ENCODE measurements at regions not wholly inside any gene's neighbourhood (a gene's known extent, or its start where the extent isn't known, plus 50 kb on each side); places are given as distances from the start of the nearest gene placed in this dataset.

DNA sequence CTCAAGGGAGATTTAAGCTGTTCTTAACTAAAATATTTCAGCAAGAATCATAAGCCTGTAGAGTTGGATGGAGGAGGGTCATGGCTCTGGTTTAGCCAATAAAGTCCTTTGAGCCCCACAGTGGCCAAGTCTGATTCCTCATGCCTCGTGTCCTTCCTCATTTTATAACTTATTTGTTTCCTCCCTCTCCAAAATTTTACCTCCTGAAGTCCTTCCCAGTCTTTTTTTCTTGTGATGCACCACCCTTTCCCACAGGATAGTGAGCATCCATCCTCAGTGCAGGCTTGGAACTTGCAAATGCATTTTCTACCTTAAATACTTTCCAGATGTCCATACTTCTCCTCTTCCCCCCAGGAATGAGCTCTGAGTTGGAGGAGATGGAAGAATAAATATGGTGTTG, 162.7 kb upstream of the AGTR1 start:
- Histone ChIP-seq H3K27me3 (no peaks in the 10 kb centered on the region), H3K27ac (no peak overlapping the region), H3K9me3 (no peaks in the 10 kb centered on the region), H3K4me3 (no peak overlapping the region), H3K4me1 (no peaks in the 10 kb centered on the region), H3K36me3 (ENCODE audit: low read depth, missing control alignments) (no peaks in the 10 kb centered on the region)
- TF ChIP-seq POLR2A (IDR thresholded peaks at IDR 0.05) (no peak), CTCF (IDR thresholded peaks at IDR 0.05) (no peak)
- 73 to 86% methylated on average over 1 of the region's 1 CpG for WGBS, 2 donors
- no peak for DNase-seq
- intact Hi-C loops (cut with DNase I; ENCODE audit: low total_unique reads), result no loop called here

DNA sequence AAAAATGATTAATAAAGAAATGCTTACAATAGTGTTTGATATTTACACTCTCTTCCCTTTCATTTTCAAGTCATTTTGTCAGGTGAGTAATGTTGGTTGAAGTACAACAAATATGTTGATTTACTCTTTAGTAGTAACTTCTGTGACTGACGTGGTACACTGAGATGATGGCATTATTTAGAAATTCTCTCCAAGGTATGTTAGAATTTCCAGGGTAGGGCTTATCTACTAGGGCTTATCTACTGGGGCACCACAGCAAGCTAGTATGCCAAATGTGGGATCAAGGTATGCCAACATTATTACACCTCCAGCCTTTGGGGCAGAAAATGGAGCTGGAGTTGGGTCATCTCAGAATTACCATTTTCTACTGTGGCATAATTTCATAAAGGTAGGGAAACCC, 157.4 kb upstream of the AGTR1 start:
- intact Hi-C loops (cut with DNase I; ENCODE audit: low total_unique reads), result no loop called here
- Histone ChIP-seq H3K27ac (no peak overlapping the region), H3K4me1 (no peaks in the 10 kb centered on the region), H3K36me3 (ENCODE audit: low read depth, missing control alignments) (no peaks in the 10 kb centered on the region), H3K27me3 (no peaks in the 10 kb centered on the region), H3K9me3 (no peaks in the 10 kb centered on the region), H3K4me3 (no peak overlapping the region)
- WGBS, 2 donors, result 83 to 97% methylated on average over 1 of the region's 1 CpG
- DNase-seq, result no peak
- TF ChIP-seq CTCF (IDR thresholded peaks at IDR 0.05) (no peak), POLR2A (IDR thresholded peaks at IDR 0.05) (no peak)

DNA sequence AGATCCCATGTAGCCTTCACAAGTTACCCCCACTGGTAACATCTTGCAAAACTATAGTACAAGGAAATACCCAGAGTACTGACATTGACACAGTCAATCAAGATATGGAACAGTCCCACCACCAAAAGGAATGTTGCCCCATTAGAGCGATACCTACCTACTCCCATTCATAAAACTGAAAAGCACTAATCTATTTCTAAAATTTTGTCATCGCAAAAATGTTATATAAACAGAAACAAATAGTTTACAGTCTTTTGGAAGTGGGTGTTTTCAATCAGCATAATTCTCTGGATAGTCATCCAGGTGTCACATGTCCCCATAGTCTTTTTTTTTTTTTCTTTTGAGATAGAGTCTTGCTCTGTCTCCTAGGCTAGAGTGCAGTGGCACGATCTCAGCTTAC, 156.9 kb upstream of the AGTR1 start:
- H3K9me3 ChIP-seq, result no peaks in the 10 kb centered on the region
- H3K4me3 ChIP-seq, result no peak overlapping the region
- H3K27me3 ChIP-seq, result no peaks in the 10 kb centered on the region
- intact Hi-C loops (cut with DNase I; ENCODE audit: low total_unique reads), result no loop called here
- no peak for TF ChIP-seq CTCF (IDR thresholded peaks at IDR 0.05)
- no peak for TF ChIP-seq POLR2A (IDR thresholded peaks at IDR 0.05)
- H3K4me1 ChIP-seq, result no peaks in the 10 kb centered on the region
- H3K36me3 ChIP-seq (ENCODE audit: low read depth, missing control alignments), result no peaks in the 10 kb centered on the region
- 89 to 99% methylated on average over 3 of the region's 3 CpGs for WGBS, 2 donors
- H3K27ac ChIP-seq, result no peak overlapping the region
- no peak for DNase-seq

GRCh38 chr3:148546959-148547358, 150.7 kb upstream of the AGTR1 start:
- TF ChIP-seq CTCF (IDR thresholded peaks at IDR 0.05), result no peak
- TF ChIP-seq POLR2A (IDR thresholded peaks at IDR 0.05), result no peak
- Histone ChIP-seq H3K4me1 (no peaks in the 10 kb centered on the region), H3K9me3 (no peaks in the 10 kb centered on the region), H3K27ac (no peak overlapping the region), H3K36me3 (ENCODE audit: low read depth, missing control alignments) (no peaks in the 10 kb centered on the region), H3K4me3 (no peak overlapping the region), H3K27me3 (no peaks in the 10 kb centered on the region)
- intact Hi-C loops (cut with DNase I; ENCODE audit: low total_unique reads), result loop anchor here (5.0 kb wide), 1 partner anchor 85 kb away; no protein-coding TSS in a partner anchor
- DNase-seq, result no peak
- 58 to 82% methylated on average over 1 of the region's 1 CpG for WGBS, 2 donors

GRCh38 chr3:148551767-148552260, 145.9 kb upstream of the AGTR1 start:
- TF ChIP-seq POLR2A (IDR thresholded peaks at IDR 0.05) (no peak), CTCF (IDR thresholded peaks at IDR 0.05) (no peak)
- no peaks in the 10 kb centered on the region for H3K4me1 ChIP-seq
- DNase-seq, result no peak
- H3K36me3 ChIP-seq (ENCODE audit: low read depth, missing control alignments), result no peaks in the 10 kb centered on the region
- H3K9me3 ChIP-seq, result no peaks in the 10 kb centered on the region
- no peaks in the 10 kb centered on the region for H3K27me3 ChIP-seq
- 89 to 96% methylated on average over 3 of the region's 3 CpGs for WGBS, 2 donors
- H3K4me3 ChIP-seq, result no peak overlapping the region
- no peak overlapping the region for H3K27ac ChIP-seq
- intact Hi-C loops (cut with DNase I; ENCODE audit: low total_unique reads), result no loop called here
